ENCODE measurements at regions not wholly inside any gene's neighbourhood (a gene's known extent, or its start where the extent isn't known, plus 50 kb on each side); places are given as distances from the start of the nearest gene placed in this dataset.

DNA sequence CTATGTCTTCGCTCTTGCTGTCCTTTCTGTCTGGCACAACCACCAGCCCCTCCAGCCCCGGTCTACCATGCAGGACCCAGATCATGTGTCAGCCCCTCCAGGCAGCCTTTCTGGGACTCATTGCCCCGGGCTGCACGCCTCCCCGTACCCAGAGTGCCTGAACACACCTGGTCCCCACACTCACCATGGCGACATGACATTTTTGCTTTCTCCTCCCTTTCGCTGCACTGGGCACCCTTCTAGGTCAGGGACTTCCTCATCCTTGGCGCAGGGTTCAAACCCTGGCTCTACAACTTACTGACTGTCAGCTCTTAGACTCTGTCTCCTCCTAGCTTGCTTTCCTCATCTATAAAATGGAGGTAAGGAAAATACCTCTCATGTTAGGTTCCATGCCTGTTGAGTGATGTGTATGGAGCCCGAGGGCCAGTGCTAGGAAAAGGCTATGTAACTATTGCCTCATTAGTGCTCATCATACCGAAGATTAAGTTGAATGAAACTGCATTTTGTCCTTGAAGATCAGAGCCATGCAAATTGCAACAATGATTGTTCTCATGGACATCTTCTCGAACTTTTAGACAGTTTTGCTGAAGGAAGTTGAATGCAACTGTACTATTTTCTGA is 49.7 kb upstream of the TIAM2 start:
- POLR2A ChIA-PET = no interaction called here
- H3K4me1 Mint-ChIP-seq (ENCODE audit: insufficient read depth, unreplicated experiment) = no peaks in the 10 kb centered on the region
- CTCF ChIA-PET = interaction anchor here (0.6 kb wide), 5 partner anchors 29 to 1306 kb away, joined by 3 to 4 read pairs (median 3); no protein-coding TSS in a partner anchor
- no peaks in the 10 kb centered on the region for H3K27me3 Mint-ChIP-seq (ENCODE audit: insufficient read depth, unreplicated experiment)
- no TSS peak for BruUV-seq (replicated peaks)
- H3K4me3 Mint-ChIP-seq (ENCODE audit: unreplicated experiment) = no peak overlapping the region
- TF ChIP-seq, protein P1, sequence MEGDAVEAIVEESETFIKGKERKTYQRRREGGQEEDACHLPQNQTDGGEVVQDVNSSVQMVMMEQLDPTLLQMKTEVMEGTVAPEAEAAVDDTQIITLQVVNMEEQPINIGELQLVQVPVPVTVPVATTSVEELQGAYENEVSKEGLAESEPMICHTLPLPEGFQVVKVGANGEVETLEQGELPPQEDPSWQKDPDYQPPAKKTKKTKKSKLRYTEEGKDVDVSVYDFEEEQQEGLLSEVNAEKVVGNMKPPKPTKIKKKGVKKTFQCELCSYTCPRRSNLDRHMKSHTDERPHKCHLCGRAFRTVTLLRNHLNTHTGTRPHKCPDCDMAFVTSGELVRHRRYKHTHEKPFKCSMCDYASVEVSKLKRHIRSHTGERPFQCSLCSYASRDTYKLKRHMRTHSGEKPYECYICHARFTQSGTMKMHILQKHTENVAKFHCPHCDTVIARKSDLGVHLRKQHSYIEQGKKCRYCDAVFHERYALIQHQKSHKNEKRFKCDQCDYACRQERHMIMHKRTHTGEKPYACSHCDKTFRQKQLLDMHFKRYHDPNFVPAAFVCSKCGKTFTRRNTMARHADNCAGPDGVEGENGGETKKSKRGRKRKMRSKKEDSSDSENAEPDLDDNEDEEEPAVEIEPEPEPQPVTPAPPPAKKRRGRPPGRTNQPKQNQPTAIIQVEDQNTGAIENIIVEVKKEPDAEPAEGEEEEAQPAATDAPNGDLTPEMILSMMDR (IDR thresholded peaks at IDR 0.05; ENCODE audit: unreplicated experiment) = no peak
- H3K9me3 Mint-ChIP-seq (ENCODE audit: unreplicated experiment) = peaks cover 8% of the 10 kb centered on the region
- DNase-seq (ENCODE audit: unreplicated experiment) = no peak
- intact Hi-C loops (cut with micrococcal nuclease) = no loop called here
- H3K36me3 Mint-ChIP-seq (ENCODE audit: insufficient read depth, unreplicated experiment) = no peaks in the 10 kb centered on the region
- no peak overlapping the region for H3K27ac Mint-ChIP-seq (ENCODE audit: low read depth, unreplicated experiment)

Data from MCF 10A (cell line).